ENCODE measurements at regions not wholly inside any gene's neighbourhood (a gene's known extent, or its start where the extent isn't known, plus 50 kb on each side); places are given as distances from the start of the nearest gene placed in this dataset.

DNA sequence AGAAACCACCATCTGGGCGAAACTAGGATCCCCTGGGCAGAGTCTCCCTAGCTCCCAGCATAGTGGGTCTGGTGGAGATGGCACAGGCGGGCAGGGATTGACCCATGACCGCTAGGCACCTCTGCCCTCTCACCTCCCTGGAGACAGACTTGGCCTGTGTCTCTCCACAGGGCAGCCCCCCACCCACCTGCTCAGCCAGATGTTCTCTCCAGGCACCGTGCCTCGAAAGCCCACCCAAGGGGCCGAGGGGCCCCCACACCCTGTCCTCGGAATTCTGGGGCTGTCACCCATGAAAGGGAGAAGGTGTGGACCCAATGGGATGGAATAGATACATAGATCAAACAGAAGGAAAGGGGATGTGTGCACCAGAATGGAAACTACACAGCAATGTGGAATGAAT is 229.1 kb upstream of the RTL1 start:
- no peak for TF ChIP-seq GATA1 (IDR thresholded peaks at IDR 0.05; ENCODE audit: low read depth, low read length)
- no peak for TF ChIP-seq POLR2A (IDR thresholded peaks at IDR 0.05; ENCODE audit: low read length)
- DNase-seq = no peak

- no peak for DNase-seq
- TF ChIP-seq GATA1 (IDR thresholded peaks at IDR 0.05; ENCODE audit: low read depth, low read length) (no peak), POLR2A (IDR thresholded peaks at IDR 0.05; ENCODE audit: low read length) (no peak)
Observed at GRCh38 chr14:101133068-101133467, 229.5 kb upstream of the RTL1 start.

- TF ChIP-seq GATA1 (IDR thresholded peaks at IDR 0.05; ENCODE audit: low read depth, low read length) (no peak), POLR2A (IDR thresholded peaks at IDR 0.05; ENCODE audit: low read length) (no peak)
- no peak for DNase-seq
Observed at GRCh38 chr14:101134161-101134631, 230.7 kb upstream of the RTL1 start.

DNA sequence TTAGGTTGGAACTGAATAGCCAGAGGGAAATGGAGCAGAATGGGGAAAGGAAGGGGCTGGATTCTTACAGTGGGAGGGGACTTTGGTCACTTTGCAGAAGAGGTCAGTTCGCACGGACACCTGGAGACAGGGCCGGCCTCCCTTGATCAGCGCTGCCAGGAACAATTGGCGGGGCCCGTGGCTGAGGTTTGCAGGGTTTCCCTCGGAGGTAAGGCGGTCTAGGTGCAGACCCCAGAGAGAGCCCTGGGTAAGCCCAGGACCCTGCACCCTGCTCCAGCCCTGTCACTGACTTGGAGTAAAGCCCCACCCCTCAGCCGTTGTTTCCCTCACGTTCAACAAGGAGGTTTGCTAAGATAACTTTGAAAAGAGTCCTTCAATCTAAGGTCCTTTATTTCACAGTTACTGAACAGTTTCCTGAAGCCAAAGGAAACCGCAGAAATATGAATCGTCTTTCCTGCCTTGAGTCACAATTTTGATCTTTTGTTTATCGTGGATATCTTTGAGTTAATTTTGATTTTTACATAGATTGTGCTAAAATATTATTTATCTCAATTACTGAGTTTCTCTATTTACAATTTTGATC is 231.4 kb upstream of the RTL1 start:
- TF ChIP-seq GATA1 (IDR thresholded peaks at IDR 0.05; ENCODE audit: low read depth, low read length) = no peak
- TF ChIP-seq POLR2A (IDR thresholded peaks at IDR 0.05; ENCODE audit: low read length) = no peak
- DNase-seq = peak in 1 of 2 experiments; percentile 39

GRCh38 chr14:101135796-101136742 is 232.5 kb upstream of the RTL1 start:
- DNase-seq = no peak
- TF ChIP-seq GATA1 (IDR thresholded peaks at IDR 0.05; ENCODE audit: low read depth, low read length) = no peak
- TF ChIP-seq POLR2A (IDR thresholded peaks at IDR 0.05; ENCODE audit: low read length) = no peak

DNA sequence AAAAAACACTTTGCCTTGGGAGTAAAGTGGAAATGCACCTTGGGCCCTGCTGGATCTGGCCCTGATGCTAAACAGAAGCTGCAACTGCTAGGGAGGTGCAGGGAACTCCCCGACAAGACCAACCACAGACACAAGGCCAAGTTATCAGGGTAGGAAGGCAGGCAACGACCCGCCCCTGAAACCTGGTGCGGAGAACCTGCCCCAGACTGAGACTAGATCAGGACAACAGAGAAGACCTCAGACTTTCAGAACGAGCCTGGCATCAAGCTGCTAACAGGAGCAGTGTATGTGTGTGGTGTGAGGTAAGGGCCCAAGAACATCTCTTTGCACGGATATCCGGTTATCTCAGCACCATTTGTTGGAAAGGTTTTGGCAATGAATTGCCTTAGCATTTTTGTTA is 233.7 kb upstream of the RTL1 start:
- no peak for TF ChIP-seq GATA1 (IDR thresholded peaks at IDR 0.05; ENCODE audit: low read depth, low read length)
- TF ChIP-seq POLR2A (IDR thresholded peaks at IDR 0.05; ENCODE audit: low read length) = no peak
- peak in 1 of 2 experiments; percentile 29 for DNase-seq

- TF ChIP-seq POLR2A (IDR thresholded peaks at IDR 0.05; ENCODE audit: low read length) = no peak
- no peak for TF ChIP-seq GATA1 (IDR thresholded peaks at IDR 0.05; ENCODE audit: low read depth, low read length)
- DNase-seq = no peak
Observed at GRCh38 chr14:101147848-101148247, 244.3 kb upstream of the RTL1 start.

DNA sequence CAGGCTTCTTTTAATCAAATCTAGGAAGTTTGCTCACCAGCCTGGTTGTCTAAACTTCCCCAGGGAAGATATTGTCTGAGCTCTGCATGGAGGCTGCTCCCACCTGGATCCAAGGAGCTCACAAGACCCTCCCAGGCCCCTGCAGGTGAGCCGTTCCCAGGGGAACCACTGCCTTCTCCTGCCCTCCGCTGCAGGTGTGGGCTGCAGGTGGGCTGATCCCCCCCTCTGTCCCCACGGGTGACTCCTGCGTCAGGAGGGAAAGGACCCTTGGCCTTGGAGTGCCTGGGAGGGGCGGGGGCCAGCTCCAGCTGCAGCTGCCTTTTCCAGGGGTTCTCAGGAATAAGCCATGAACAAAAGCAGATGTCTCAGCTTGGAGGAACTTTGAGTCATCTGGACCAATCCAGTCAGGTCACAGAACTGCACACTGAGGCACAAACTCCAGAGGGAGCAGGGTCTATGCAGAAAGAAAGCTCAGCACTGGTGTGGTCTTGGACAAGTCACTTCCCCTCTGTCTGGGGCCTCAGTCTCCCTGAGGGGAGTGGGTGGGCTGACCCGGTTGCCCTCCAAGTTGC is 246.6 kb upstream of the RTL1 start:
- TF ChIP-seq POLR2A (IDR thresholded peaks at IDR 0.05; ENCODE audit: low read length) (no peak), GATA1 (IDR thresholded peaks at IDR 0.05; ENCODE audit: low read depth, low read length) (no peak)
- no peak for DNase-seq

DNA sequence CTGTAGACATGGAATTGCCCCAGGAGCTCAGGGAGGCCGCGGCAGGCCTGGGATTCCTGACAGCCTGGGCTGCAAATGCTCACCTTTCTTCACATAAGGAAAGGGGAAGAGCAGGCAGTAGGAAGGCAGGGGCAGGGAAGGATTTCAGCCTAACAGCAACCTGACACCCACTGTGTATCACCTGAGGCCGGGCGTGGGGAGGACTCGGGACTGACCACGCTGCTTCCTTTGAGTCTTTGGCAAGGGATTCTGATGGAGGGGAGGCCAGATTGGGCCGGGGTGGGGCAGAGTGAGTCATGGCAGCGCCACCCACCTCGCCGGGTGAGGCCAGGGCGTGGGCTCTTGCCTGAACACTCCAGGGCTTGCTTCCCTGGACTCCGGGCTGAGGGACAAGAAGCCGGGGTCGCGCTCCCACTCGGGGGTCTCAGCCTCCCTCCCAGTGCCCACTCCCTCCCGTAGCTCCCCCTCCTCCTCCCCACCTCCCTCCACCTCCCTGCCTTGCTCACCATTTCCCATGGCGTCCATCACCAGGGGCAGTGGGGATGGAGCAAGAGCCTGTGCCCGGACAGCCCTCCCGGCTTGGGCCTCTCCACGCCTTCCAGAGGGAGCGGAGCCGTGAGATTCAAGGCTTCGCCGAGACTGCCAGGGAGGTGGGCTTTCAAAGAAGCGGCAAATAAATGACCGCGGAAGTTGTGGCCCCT is 247.9 kb upstream of the RTL1 start:
- DNase-seq = no peak
- no peak for TF ChIP-seq POLR2A (IDR thresholded peaks at IDR 0.05; ENCODE audit: low read length)
- TF ChIP-seq GATA1 (IDR thresholded peaks at IDR 0.05; ENCODE audit: low read depth, low read length) = no peak

DNA sequence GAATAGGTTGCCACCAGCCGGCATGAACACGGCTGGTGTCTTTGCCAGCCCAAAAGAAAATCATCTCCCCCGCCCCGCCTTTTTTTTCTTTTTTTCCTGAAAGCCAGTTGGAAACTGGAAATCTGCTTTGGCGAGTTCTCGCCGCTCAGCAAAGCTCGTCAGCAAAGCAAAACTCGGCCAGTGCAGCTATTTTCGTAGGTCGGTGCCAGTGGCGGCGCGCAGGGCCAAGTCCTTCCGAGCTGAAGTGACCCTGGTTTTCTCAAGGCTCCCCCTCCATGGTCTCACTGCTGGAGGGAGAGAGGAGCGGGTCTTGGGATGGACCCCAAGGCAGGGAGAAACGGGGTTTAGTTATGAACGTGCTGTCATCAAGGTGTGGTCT is 248.4 kb upstream of the RTL1 start:
- DNase-seq = no peak
- TF ChIP-seq POLR2A (IDR thresholded peaks at IDR 0.05; ENCODE audit: low read length) (no peak), GATA1 (IDR thresholded peaks at IDR 0.05; ENCODE audit: low read depth, low read length) (no peak)

- TF ChIP-seq GATA1 (IDR thresholded peaks at IDR 0.05; ENCODE audit: low read depth, low read length) (no peak), POLR2A (IDR thresholded peaks at IDR 0.05; ENCODE audit: low read length) (no peak)
- DNase-seq = no peak
Observed at GRCh38 chr14:101152855-101153254, 249.3 kb upstream of the RTL1 start.

GRCh38 chr14:101153691-101154090 is 250.2 kb upstream of the RTL1 start:
- DNase-seq = no peak
- no peak for TF ChIP-seq GATA1 (IDR thresholded peaks at IDR 0.05; ENCODE audit: low read depth, low read length)
- TF ChIP-seq POLR2A (IDR thresholded peaks at IDR 0.05; ENCODE audit: low read length) = no peak

DNA sequence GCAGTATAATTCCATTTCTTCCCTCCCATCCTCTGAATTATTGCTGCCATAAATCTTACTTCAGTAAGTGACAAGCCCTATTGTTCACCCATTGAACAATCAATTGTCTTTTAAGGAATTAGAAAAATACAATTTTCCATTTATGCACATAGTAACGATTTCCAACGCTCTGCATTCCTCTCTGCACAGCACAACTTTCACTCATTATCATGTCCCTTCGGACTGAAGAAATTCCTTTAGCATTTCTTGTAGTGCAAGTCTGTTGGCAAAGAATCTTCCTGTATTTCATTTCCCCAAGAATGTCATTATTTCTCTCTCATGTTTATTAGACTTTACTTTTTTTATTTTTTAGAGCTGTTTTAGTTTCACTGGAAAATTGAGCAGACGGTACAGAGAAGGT is 252.1 kb upstream of the RTL1 start:
- no peak for TF ChIP-seq GATA1 (IDR thresholded peaks at IDR 0.05; ENCODE audit: low read depth, low read length)
- no peak for TF ChIP-seq POLR2A (IDR thresholded peaks at IDR 0.05; ENCODE audit: low read length)
- DNase-seq = no peak

DNA sequence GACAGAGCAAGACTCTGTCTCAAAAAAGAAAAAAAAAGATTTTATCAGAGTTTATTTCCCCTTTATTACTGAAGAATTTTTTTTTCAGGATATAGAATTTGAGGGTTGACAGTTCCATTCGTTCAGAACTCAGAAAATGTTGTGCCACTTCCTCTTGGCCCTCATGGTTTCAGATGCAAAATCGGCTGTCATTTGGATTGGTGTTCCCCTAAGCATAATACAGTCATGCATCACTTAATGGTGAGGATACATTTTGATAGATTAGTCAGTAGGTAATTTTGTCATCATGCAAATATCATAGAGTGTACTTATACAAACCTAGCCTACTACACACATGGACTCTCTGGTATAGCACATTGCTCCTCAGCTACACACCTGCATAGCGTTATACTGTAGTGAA is 263.9 kb upstream of the RTL1 start:
- peak in 1 of 2 experiments; percentile 3 for DNase-seq
- TF ChIP-seq POLR2A (IDR thresholded peaks at IDR 0.05; ENCODE audit: low read length) (no peak), GATA1 (IDR thresholded peaks at IDR 0.05; ENCODE audit: low read depth, low read length) (no peak)
